NCI-H1105 treated with DMSO at 0.1 percent for 48 hours (cell line): ENCODE measurements at regions not wholly inside any gene's neighbourhood (a gene's known extent, or its start where the extent isn't known, plus 50 kb on each side); places are given as distances from the start of the nearest gene placed in this dataset.
"Not testable (repeated sequence)": the region's sequence is repeated elsewhere in the genome, so short reads cannot be mapped to it uniquely, and the experiment has no call there.

Experiments used
- DNase-seq: peaks from one replicate; lab custom pipeline; 2025; lab: John Stamatoyannopoulos, UW

GRCh38 chr3:79960594-79960993, 192.8 kb upstream of the ROBO1 start:
- DNase-seq = no peak

GRCh38 chr3:79957066-79957465, 189.3 kb upstream of the ROBO1 start:
- no peak for DNase-seq

GRCh38 chr3:79954756-79955155, 187.0 kb upstream of the ROBO1 start:
- no peak for DNase-seq

GRCh38 chr3:79953591-79954101, 185.8 kb upstream of the ROBO1 start:
- peak; percentile 38 for DNase-seq

DNA sequence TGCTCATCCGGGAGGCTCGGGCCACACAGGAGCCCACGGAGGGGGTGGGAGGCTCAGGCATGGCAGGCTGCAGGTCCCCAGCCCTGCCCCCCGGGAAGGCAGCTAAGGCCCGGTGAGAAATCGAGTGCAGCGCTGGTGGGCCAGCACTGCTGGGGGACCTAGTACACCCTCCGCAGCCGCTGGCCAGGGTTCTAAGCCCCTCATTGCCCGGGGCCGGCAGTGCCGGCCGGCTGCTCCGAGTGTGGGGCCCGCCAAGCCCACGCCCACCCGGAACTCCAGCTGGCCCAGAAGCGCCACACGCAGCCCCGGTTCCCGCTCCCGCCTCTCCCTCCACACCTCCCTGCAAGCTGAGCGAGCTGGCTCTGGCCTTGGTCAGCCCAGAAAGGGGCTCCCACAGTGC, 183.6 kb upstream of the ROBO1 start:
- not testable (repeated sequence) for DNase-seq

- no peak for DNase-seq
Observed at GRCh38 chr3:79947957-79948356, 180.2 kb upstream of the ROBO1 start.

GRCh38 chr3:79947469-79947868, 179.7 kb upstream of the ROBO1 start:
- no peak for DNase-seq

- DNase-seq = no peak
Observed at GRCh38 chr3:79937567-79937966, 169.8 kb upstream of the ROBO1 start.

- no peak for DNase-seq
Observed at GRCh38 chr3:79930196-79930595, 162.4 kb upstream of the ROBO1 start.

DNA sequence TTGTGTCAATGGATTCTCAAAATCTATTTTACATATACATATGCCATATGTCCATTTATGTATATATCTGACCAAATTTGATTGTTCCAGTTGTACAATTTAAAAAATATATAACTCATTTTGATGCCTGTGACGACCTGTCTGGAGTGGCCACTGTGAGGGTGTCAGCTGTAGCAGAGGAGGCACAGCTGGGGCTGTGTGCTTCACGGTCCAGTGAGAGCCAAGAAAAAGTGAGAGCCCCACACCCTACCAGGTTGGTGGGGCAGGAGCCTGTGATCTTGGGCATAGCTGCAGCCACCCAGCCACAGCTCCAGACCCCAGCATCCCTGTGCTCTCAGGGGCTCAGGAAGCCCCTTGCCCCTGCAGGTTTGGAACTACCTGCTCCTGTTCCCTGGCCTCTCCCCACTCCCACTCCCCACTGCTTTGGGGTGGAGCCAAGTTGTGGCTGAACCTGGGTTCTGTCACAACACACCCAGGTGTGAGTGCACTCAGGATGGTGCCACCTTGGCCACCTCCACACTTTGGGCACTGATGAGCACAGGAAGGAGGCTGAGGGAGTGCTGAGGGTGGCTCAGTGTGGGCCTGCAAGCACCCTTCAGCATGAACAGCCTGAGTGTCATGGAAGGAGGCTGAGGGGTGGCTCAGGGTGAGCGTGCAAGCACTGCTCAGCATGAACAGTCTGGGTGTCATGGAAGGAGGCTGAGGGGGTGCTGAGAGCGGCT, 161.1 kb upstream of the ROBO1 start:
- DNase-seq = no peak

DNA sequence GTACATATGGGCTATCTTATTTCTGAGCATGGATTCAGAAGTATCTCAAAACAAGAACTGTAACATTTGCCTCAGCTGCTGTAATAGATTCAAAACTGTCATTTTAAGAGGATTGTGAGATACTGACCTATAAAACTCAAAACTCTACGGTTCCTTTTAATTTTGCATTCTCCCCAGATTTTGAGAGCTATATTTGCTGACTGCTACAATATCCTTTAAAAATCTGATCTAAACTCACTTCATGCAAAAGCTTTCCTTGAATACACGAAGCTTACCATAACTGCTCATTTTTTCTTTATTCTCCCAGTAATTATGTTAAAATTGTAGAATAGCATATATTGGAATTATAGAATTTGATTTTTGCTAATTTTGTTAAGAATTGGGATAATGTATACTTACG, 158.7 kb upstream of the ROBO1 start:
- no peak for DNase-seq

DNA sequence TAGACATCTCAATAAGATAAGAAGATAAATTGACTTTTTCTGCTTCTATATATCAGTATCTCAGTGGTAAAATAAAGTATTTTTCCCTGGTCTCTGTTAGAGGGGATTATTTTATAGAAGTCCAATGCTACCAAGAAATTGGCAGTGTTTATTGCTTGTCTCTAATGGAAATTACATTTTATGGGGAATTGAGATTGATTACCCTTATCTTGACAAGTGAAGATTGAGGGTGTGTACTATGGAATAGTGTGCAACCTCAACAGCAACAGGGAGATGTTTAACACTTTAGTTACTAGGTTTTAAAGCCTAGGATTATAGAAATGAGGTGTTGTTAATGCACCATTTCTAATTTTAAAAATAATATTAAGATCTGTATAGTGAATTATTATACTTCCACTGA, 154.8 kb upstream of the ROBO1 start:
- no peak for DNase-seq

- no peak for DNase-seq
Observed at GRCh38 chr3:79917561-79917960, 149.8 kb upstream of the ROBO1 start.

DNA sequence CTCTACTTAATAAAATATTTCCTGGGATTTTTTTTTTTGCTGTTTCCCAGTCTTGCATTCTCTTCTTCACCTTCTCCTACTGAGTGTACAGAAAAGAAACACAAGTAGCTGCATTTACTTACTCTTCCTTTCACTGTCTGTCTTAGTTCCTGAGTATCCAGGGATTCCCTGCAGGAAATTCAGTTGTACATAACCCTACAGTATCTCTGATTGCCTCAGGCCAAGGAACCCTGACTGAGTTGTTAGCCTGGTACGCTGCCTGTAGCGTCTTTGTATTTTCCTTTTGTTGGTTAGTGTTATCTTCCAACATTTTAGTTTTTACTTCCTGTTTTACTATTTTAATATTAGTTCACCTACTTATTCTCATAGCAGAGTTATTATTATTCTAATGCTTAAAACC, 142.5 kb upstream of the ROBO1 start:
- no peak for DNase-seq

DNA sequence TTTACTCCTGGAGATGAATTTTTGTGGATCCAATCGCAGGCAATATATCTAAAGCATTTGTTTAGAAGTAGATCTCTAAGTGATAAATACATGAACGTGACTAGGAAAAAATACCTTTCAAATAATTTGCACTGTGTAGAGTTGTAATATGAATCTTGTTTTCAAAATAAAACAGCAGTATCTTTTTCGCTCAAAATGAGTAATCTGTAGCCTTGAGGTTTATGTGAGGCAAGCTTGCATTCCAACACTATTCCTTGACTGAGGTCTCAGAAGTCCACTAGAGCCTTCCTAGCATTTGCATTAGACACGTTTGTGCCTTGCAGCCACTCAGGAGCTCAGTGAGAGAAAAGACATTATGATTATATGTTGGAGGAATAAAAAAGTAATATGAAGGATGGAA, 138.3 kb upstream of the ROBO1 start:
- DNase-seq = no peak

GRCh38 chr3:79902151-79902550, 134.4 kb upstream of the ROBO1 start:
- DNase-seq = no peak

DNA sequence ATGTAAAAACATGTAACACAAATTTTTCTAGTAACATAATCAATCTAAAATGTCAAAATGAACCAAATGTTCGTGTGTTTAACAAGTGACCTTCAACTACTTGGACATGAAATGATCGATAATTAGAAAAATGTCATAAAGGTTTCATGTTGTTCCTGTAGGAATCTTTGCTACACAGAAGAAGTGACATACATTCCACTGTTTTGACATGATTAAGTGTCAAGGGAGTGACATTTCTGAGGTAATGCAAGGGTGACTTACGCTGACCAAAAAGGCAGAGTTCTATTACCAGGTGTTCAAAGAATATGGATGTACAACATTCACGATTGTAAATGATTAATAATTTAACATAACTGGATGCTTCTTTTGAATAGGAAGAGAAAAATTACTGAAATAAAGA, 131.1 kb upstream of the ROBO1 start:
- DNase-seq = no peak

GRCh38 chr3:79896086-79896485, 128.3 kb upstream of the ROBO1 start:
- no peak for DNase-seq

DNA sequence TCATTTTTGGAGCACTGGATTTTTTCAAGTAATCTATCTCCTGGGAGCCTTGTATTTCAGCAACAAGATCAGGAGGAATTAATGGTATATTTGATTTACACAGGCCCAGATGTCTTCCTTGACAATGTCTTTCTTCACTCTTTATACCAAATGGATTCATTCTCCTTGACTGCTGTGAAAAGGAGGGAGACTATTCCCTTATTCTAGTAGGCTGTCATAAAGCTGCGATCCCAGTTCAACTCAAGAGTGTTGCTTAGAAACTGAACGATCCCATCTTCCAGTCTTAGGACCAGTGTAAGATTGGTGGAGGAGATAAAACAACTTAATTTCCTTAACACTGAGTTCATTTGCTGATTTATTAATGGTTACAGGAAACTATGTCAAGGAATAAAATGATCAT, 119.4 kb upstream of the ROBO1 start:
- DNase-seq = no peak

DNA sequence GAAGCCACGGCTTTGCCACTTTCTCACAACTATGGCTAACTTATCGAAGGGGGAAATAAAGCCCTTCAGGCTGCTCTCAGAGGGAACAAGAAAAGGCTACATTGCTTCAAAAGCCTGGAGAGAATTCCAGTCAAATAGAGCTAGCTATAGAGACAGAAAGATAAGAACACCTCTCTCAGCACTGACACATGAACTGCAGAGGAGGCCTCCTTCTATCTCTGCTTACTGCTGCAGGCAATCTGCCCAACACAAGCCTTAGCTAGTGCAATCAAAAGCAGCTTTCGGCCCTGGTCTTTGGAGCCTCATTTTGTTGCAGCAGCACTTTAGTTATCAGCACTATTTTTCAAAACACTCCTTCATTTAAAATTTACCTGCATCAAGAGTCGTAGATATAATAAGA, 118.4 kb upstream of the ROBO1 start:
- DNase-seq = no peak

GRCh38 chr3:79885407-79885806, 117.6 kb upstream of the ROBO1 start:
- no peak for DNase-seq

DNA sequence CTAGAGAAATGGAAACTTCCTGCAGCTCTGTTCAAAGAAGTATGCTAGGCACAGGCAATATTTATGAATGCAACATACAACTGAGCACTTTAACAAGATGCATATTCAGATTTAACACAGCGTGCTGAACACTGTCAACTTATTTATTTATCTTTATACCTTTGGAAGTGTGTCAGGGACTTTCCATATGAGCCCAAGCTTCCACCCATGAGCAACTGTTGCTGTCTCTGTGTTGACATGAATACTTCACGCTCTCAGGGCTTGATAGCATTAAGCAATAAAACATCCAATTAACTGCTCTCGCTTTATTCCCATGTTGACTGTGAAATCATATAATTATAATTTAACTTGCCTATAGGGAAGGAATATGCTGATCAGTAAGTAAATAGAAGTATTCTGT, 116.6 kb upstream of the ROBO1 start:
- DNase-seq = no peak

DNA sequence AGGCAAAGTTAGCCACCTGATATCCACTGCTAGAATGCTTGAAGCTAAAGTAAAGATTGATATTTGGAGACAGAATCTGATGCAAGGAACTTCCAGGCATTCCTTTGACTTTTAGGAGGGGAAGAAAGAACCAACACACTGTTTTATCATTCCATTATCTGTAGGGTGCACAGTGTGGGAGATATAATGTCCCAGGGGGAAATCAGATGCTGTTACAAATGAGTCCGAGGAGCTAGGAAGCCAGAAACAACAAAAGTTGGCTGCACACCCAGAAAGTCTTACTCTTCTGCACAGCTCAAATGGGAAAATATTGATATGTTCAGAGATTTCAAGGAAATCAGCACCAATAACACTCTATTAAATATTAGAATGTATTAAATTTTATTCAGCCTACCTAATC, 113.6 kb upstream of the ROBO1 start:
- no peak for DNase-seq

- no peak for DNase-seq
Observed at GRCh38 chr3:79878708-79879107, 110.9 kb upstream of the ROBO1 start.
